MCF 10A (cell line): ENCODE measurements at regions not wholly inside any gene's neighbourhood (a gene's known extent, or its start where the extent isn't known, plus 50 kb on each side); places are given as distances from the start of the nearest gene placed in this dataset.

ENCODE experiments used
- BruUV-seq: library from RNA; stranded (reverse); fragments of 400-500 nt; replicated peaks from 2 replicates; lab custom pipeline; 2021; lab: Mats Ljungman, UMichigan
- CTCF ChIA-PET: fragments of 300-600 bp; sonication (Branson Sonifier 250); formaldehyde crosslinking; extraction: SDS; loops from one replicate; lab custom pipeline; 2021; ENCODE audit warnings: antibody characterized with exemption, inconsistent platforms; lab: Yijun Ruan, JAX
- POLR2A ChIA-PET: fragments of 300-600, 350-650 bp; sonication (Branson Sonifier 250); formaldehyde crosslinking; extraction: SDS; loops from one replicate; lab custom pipeline; 2020; ENCODE audit warnings: antibody characterized with exemption, inconsistent platforms; lab: Yijun Ruan, JAX
- DNase-seq: peaks from one replicate; pipeline ENCODE4 v3.0.0-alpha.2; 2018; ENCODE audit not compliant: unreplicated experiment
- H3K27ac Mint-ChIP-seq: one replicate; pipeline ENCODE4 v1.8.0; 2022; ENCODE audit warnings: mild to moderate bottlenecking, low read depth, mixed read lengths; ENCODE audit not compliant: unreplicated experiment
- H3K27me3 Mint-ChIP-seq: one replicate; pipeline ENCODE4 v1.8.0; 2022; ENCODE audit warnings: mixed read lengths; ENCODE audit not compliant: insufficient read depth, unreplicated experiment
- H3K36me3 Mint-ChIP-seq: one replicate; pipeline ENCODE4 v1.8.0; 2022; ENCODE audit warnings: mild to moderate bottlenecking, moderate library complexity, mixed read lengths; ENCODE audit not compliant: insufficient read depth, unreplicated experiment
- H3K4me1 Mint-ChIP-seq: one replicate; pipeline ENCODE4 v1.8.0; 2022; ENCODE audit warnings: mixed read lengths; ENCODE audit not compliant: insufficient read depth, unreplicated experiment
- H3K4me3 Mint-ChIP-seq: one replicate; pipeline ENCODE4 v1.8.0; 2022; ENCODE audit warnings: mild to moderate bottlenecking, moderate library complexity, mixed read lengths; ENCODE audit not compliant: unreplicated experiment
- H3K9me3 Mint-ChIP-seq: one replicate; pipeline ENCODE4 v1.8.0; 2022; ENCODE audit warnings: mixed read lengths; ENCODE audit not compliant: unreplicated experiment
- intact Hi-C: fragments of 100-400 bp; cut with micrococcal nuclease; formaldehyde crosslinking; loops from 2 replicates; pipeline ENCODE4 v1.14.1; 2022
- TF ChIP-seq, protein P1 (sequence below): fragments of 200-600 bp; IDR thresholded peaks from one replicate; pipeline ENCODE4 v1.8.0; 2022; ENCODE audit warnings: antibody characterized with exemption, mild to moderate bottlenecking; ENCODE audit not compliant: unreplicated experiment

DNA sequence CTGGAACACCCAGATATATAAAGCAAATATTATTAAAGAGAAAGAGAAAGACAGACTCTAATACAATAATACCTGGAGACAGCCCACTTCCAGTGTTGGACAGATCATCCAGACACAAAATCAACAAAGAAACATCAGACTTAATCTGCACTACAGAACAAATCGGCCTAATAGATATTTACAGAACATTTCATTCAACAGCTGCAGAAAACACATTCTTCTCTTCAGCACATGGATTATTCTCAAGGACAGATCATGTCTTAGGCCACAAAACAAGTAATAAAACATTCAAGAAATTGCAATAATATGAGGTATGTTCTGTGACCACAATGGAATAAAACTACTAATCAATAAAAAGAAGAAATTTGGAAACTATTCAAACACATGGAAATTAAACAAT lies 398.3 kb upstream of the DUSP10 start:
- no TSS peak for BruUV-seq
- no peaks in the 10 kb centered on the region for H3K27me3 Mint-ChIP-seq
- POLR2A ChIA-PET = interaction anchor here (0.6 kb wide), 1 partner anchor 292 kb away, joined by 4 read pairs; no protein-coding TSS in a partner anchor
- no peak for DNase-seq
- intact Hi-C loops = no loop called here
- no peaks in the 10 kb centered on the region for H3K4me1 Mint-ChIP-seq
- H3K27ac Mint-ChIP-seq = no peak overlapping the region
- H3K4me3 Mint-ChIP-seq = no peak overlapping the region
- TF ChIP-seq, protein P1, sequence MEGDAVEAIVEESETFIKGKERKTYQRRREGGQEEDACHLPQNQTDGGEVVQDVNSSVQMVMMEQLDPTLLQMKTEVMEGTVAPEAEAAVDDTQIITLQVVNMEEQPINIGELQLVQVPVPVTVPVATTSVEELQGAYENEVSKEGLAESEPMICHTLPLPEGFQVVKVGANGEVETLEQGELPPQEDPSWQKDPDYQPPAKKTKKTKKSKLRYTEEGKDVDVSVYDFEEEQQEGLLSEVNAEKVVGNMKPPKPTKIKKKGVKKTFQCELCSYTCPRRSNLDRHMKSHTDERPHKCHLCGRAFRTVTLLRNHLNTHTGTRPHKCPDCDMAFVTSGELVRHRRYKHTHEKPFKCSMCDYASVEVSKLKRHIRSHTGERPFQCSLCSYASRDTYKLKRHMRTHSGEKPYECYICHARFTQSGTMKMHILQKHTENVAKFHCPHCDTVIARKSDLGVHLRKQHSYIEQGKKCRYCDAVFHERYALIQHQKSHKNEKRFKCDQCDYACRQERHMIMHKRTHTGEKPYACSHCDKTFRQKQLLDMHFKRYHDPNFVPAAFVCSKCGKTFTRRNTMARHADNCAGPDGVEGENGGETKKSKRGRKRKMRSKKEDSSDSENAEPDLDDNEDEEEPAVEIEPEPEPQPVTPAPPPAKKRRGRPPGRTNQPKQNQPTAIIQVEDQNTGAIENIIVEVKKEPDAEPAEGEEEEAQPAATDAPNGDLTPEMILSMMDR = no peak
- peaks cover 11% of the 10 kb centered on the region for H3K9me3 Mint-ChIP-seq
- CTCF ChIA-PET = no interaction called here
- no peaks in the 10 kb centered on the region for H3K36me3 Mint-ChIP-seq

DNA sequence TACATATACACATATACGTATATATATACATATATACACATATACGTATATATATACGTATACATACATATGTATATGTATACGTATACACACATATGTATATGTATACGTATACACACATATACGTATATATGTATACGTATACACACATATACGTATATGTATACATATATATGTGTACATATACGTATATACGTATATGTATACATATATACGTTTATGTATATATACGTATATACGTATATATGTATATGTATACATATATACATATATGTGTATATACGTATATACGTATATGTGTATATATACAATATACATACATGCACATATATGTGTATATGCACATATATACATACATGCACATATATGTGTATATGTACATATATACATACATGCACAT lies 396.2 kb upstream of the DUSP10 start:
- DNase-seq = no peak
- peaks cover 7% of the 10 kb centered on the region for H3K9me3 Mint-ChIP-seq
- CTCF ChIA-PET = interaction anchor here (1.9 kb wide), 1 partner anchor 14 kb away, joined by 8 read pairs; no protein-coding TSS in a partner anchor
- POLR2A ChIA-PET = no interaction called here
- H3K4me1 Mint-ChIP-seq = no peaks in the 10 kb centered on the region
- TF ChIP-seq, protein P1 = no peak
- H3K36me3 Mint-ChIP-seq = no peaks in the 10 kb centered on the region
- no peaks in the 10 kb centered on the region for H3K27me3 Mint-ChIP-seq
- no TSS peak for BruUV-seq
- intact Hi-C loops = no loop called here
- no peak overlapping the region for H3K4me3 Mint-ChIP-seq
- no peak overlapping the region for H3K27ac Mint-ChIP-seq

DNA sequence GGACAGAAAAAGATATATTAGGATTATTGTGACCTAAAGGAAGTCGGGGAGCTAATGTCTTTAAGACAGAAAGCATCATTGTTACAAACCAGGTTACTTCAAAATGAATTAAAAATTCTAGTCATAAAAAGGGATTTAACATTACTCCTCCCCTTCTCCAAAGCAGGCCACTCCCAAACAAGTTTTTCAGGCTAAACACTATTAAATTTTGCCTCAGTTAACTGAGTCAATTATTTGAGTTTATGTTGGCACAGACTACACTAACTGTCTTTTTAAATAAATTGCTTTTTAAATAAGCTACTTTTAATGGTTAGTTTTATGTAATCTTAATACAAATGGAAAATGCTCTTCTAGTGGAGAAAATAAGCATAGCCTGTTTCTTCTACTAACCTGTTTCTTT lies 395.0 kb upstream of the DUSP10 start:
- Mint-ChIP-seq H3K27ac (no peak overlapping the region), H3K9me3 (peaks cover 8% of the 10 kb centered on the region), H3K36me3 (no peaks in the 10 kb centered on the region), H3K4me3 (no peak overlapping the region), H3K4me1 (no peaks in the 10 kb centered on the region), H3K27me3 (no peaks in the 10 kb centered on the region)
- POLR2A ChIA-PET = interaction anchor here (0.7 to 1.0 kb wide), 2 partner anchors 10 to 395 kb away, joined by 3 read pairs; partner anchors contain the start of gene DUSP10
- TF ChIP-seq, protein P1 = no peak
- CTCF ChIA-PET = interaction anchor here (0.5 to 1.9 kb wide), 4 partner anchors 10 to 602 kb away, joined by 3 to 8 read pairs (median 4); no protein-coding TSS in a partner anchor
- DNase-seq = no peak
- BruUV-seq = no TSS peak
- intact Hi-C loops = no loop called here

DNA sequence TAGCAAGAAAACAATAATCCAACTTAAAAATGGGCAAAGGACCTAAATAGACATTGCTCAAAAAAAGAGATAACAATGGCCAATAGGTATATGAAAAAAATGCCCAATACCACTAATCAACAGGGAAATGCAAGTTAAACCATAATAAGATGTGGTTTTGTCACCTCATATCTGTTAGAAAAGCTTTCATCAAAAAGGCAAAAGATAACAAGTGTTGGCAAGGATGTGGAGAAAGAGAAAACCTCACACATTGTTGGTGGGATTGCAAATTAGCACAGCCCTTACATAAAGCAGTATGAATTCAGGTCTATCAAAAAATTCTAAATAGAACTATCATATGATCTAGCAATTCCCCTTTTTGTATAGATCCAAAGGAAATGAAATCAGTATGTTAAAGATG lies 387.2 kb upstream of the DUSP10 start:
- TF ChIP-seq, protein P1 = no peak
- no peak overlapping the region for H3K4me3 Mint-ChIP-seq
- POLR2A ChIA-PET = interaction anchor here (0.7 kb wide), 2 partner anchors 10 to 38 kb away, joined by 3 read pairs; no protein-coding TSS in a partner anchor
- BruUV-seq = no TSS peak
- no peak for DNase-seq
- intact Hi-C loops = no loop called here
- no peak overlapping the region for H3K27ac Mint-ChIP-seq
- no peaks in the 10 kb centered on the region for H3K27me3 Mint-ChIP-seq
- H3K9me3 Mint-ChIP-seq = peaks cover 8% of the 10 kb centered on the region
- H3K36me3 Mint-ChIP-seq = no peaks in the 10 kb centered on the region
- no peaks in the 10 kb centered on the region for H3K4me1 Mint-ChIP-seq
- CTCF ChIA-PET = interaction anchor here (0.6 to 0.8 kb wide), 4 partner anchors 327 to 903 kb away, joined by 3 to 4 read pairs (median 3); no protein-coding TSS in a partner anchor
